Thyroid gland (tissue), 4 donors: ENCODE measurements at regions not wholly inside any gene's neighbourhood (a gene's known extent, or its start where the extent isn't known, plus 50 kb on each side); places are given as distances from the start of the nearest gene placed in this dataset.

Source experiments
- POLR2A ChIP-seq, 2 donors: fragments of 450-650 bp; IDR thresholded peaks; one replicate each; pipeline ENCODE4 v1.6.1; 2017; ENCODE audit warnings: antibody characterized with exemption in 2 of 2, mild to moderate bottlenecking in 2 of 2, moderate library complexity in 1 of 2
- TF ChIP-seq, protein P1 (sequence below), 6 experiments: fragments of 200-600 bp in 3 of 6; fragments of 450-650 bp in 3 of 6; sonication (generic) in 3 of 6; IDR thresholded peaks; one replicate each; pipeline ENCODE4 v1.5.1; 2016 to 2019; ENCODE audit warnings: antibody characterized with exemption in 6 of 6, mild to moderate bottlenecking in 2 of 6, inconsistent platforms in 1 of 6, moderate library complexity in 1 of 6

- TF ChIP-seq POLR2A (IDR thresholded peaks at IDR 0.05): no peak
- TF ChIP-seq, protein P1, sequence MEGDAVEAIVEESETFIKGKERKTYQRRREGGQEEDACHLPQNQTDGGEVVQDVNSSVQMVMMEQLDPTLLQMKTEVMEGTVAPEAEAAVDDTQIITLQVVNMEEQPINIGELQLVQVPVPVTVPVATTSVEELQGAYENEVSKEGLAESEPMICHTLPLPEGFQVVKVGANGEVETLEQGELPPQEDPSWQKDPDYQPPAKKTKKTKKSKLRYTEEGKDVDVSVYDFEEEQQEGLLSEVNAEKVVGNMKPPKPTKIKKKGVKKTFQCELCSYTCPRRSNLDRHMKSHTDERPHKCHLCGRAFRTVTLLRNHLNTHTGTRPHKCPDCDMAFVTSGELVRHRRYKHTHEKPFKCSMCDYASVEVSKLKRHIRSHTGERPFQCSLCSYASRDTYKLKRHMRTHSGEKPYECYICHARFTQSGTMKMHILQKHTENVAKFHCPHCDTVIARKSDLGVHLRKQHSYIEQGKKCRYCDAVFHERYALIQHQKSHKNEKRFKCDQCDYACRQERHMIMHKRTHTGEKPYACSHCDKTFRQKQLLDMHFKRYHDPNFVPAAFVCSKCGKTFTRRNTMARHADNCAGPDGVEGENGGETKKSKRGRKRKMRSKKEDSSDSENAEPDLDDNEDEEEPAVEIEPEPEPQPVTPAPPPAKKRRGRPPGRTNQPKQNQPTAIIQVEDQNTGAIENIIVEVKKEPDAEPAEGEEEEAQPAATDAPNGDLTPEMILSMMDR (IDR thresholded peaks at IDR 0.05): no peak
These were observed 367.4 kb upstream of the ZFHX3 start for GRCh38 chr16:73415286-73415685.
